ENCODE measurements at regions not wholly inside any gene's neighbourhood (a gene's known extent, or its start where the extent isn't known, plus 50 kb on each side); places are given as distances from the start of the nearest gene placed in this dataset.

DNA sequence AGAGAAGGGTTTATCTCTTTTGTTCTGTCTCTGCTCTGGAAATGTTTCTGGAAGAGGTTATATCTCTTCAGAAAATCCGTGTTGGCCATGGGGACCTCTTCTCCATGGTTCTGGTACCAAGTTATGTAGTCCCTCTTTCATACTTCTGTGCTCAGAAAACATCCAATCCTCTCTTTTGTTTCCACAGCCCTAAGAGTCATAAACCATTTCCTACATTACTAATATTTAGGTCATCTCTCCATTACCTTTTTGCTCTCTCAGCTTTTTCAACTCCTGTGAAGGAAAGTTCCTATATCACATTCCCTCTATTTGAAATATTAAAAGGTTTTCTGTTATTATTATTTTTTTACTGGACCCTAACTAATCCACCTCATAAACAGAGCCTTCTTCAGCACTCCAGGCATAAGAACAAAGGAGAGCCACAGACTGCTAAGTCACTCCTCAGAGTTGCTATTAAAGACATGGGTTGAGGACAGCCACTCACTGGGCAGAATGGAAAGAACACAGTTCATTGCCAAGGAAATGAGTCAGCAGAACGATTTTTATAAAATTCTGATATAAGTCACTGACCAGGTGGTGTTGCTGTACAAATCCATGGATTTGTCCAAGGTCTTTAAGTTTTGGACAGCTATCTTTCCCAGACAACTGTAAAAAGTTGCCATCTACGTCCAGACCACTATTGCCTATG is 122.4 kb upstream of the NPY2R start:
- no peak for DNase-seq (ENCODE audit: low spot score)

DNA sequence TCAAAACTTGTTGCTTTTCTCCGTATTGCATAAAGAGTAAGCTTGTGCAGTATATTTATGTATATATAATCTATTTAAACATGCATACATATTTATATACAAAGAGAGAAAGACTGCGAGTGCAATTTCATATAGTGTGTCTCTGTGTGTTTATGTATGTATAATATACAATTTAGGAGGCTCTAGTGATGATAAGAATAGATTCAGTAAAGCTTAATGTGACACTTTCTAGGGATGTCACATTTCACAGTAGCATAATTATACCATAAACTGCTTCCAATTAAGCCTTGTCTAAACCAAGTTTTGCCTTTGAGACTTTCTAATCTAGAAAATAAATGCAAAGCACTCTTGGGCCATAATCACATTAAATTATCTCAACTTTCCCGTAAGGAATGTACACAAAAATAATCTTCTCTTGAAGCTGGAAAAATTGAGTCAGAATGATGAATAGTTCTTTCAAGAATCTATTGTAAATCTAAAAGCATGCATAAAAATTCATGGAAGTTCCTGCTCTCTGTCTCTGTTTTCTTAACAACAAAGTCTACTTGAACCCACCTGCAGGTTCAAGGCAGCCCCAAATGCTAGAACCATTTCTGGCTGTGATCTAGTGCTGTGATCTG is 114.1 kb upstream of the NPY2R start:
- DNase-seq (ENCODE audit: low spot score): no peak

DNA sequence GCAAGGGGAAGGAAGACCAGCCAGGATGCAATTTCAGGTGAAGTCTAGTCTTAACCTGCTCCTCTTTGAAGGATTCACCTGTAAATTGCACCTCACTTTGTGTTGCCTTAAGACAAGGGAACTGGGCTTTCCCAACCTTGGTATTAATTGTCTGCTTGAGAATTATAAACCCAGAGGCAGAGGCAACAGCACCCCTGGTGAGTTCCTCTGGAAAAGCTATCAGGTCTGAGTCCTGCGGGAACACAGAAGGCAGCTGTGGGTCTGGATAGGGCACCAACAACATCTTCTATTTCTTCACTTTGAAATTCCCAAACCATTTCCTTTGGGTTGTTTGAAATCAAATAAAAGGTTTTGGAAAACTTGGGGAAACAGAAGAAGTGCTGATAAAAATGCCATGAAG is 109.2 kb upstream of the NPY2R start:
- no peak for DNase-seq (ENCODE audit: low spot score)

DNA sequence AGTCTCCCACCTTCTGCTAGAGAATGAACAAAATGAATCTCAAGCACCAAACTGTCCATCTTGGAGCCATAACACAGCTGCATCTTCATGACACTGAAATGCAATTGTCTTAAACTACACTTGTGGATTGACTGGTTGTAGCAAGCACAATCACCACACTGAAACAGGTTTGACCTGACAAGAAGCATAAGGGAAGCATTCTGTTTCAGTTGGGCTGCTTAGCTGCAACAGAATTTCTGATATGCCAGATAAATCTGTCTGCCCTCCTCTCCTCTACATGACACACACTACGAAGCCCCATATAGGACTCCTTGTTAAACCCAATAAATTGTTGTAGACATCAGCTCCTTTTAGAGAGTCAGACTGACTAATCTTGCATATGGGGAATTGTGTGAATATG is 101.8 kb upstream of the NPY2R start:
- no peak for DNase-seq (ENCODE audit: low spot score)

DNA sequence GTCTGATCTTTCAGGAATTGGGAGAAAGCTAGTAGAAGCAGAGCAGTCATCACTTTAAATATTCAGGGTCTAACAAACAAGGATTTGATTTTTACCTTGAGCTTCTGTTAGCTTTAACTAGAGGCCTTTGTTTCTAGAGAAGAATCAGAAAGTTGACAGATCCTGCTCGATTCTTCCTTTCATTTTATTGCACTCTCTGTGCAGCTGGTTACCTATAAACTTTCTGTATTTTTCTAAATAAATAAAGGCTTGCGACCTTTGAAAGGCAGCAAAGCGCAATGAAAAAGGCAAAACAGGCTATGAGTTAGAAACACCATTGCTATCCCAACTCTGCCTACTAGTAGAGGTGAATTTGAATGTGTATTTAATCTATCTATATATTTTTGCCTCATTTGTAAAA is 101.4 kb upstream of the NPY2R start:
- DNase-seq (ENCODE audit: low spot score): no peak

DNA sequence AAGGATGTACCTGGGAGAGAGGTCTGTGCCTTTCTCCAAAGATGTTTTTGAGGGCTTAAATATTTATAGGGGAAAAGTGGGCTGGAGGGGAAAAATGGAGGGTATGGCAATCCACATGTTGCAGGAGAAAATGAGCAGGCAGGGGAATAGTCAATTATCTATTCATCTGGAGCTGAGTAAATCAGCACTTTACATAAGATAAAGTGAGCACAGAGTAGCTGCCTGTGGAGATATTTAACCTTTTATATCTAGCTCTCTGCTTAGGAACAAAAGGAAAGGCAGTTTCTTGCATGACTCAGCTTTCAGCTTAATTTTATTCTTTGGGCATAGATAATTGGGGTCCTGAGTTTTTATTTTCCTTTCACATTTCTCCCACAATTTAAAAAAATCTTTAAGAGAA is 93.6 kb upstream of the NPY2R start:
- no peak for DNase-seq (ENCODE audit: low spot score)

DNA sequence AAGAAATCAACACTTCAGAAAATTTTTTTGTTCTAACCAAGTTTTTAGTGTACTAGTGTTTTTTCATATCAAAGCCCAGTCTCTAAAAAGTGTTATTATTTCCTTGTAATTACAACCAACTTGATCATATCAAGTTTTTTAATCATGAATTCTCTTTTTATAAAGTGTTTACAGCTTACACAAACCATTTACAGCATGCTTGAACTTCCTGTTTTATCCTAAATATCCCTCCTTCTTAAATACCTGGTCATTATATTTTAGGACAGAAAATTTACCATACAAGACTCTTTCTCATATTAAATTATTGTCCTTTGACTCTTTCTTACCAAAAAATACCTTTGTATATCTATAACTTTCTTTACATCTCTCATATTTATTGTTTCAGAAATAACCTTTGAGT is 89.4 kb upstream of the NPY2R start:
- no peak for DNase-seq (ENCODE audit: low spot score)

DNA sequence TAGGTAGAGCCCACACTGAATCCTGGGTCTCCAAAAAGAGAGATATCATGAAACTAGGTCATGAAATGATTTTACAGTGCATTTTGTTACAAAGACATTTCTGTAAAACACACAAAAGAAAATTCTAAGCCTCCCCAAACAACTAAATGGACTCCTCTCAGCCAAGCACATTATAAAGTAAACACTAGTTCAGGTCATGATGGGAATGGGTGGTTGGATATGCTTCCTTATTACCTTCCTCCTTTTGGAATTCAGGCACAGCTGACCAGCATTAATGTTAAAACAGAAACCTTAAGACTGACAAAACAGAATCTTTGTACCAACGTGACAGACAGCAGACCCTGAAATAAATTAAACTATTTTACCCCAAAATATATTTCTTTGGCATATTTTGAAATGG is 87.9 kb upstream of the NPY2R start:
- no peak for DNase-seq (ENCODE audit: low spot score)

DNA sequence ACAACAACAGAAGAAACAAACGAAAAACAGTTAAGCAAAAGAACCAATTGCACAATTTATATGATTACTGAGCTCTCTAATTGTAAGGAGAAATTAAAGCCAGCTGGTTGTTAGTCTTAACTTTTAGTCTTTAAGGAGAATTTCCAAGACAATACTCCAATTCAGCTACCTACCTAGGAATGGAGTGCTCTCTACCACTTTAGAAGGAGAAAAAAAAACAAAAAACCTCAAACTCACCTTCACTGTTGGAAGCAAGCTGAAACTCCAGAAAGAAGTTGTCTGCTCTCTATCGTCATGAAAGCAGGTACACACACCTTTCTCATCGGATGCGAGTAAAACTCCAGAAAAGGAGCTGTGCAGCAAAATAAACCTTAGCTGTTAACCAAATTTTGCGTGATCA is 86.1 kb upstream of the NPY2R start:
- DNase-seq (ENCODE audit: low spot score): no peak

DNA sequence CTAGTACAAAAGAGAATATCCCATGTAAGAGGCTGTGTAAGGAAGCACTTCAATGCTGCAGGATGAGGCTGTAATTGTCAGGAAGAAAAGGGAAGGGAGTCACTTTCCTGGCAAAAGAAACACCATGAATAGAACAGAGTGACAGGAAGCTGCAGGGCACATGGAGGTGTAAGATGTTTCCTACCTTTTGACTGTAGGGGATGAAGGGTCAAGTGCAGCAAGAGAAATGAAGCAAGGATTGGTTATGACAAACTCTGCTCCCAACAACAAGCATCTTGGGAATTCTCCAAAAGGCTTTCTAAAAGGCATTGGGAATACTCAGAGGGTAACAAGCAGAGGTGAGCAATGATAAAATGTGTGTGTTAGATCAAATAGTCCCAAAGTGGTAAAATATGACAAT is 74.3 kb upstream of the NPY2R start:
- DNase-seq (ENCODE audit: low spot score): no peak

DNA sequence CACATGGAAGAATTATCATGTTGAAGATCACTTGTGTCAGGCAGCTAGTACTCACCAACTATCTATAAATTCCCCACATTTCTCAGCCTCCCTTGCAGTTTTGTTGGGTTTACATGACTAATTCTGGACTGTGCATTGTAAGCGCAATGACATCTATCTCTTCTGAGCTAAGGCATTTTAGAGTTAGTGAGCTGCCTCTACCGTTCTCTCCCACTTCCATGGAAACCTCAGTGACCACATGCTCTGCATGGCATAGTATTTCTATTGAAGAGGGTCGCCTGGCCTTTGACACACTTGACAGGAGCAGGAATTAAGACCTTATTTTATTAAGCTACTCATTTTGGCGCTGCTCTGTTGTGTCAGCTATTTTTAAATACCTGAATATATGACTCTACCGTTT is 67.5 kb upstream of the NPY2R start:
- DNase-seq (ENCODE audit: low spot score): no peak

DNA sequence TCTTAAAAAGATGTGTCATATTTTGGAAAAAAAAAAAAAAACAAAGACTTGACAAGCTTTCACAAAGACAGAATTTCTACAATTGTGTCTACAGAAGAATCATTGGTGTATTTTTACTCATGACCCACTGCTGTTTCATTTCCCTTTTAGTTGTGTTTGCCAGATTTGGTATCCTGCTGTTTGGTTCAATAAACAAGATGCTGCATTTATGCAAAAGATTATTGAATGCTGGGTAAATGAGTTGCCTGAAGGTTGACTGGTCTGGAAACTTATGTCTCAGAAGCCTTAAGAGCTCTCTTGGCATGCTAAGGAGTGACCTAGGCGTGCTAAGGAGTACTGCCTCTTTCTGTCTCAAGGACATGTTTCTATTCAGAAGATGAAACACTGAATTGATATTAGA is 64.9 kb upstream of the NPY2R start:
- DNase-seq (ENCODE audit: low spot score): no peak

All from ureter (tissue), 1 donor.